OCI-LY3 (cell line): ENCODE measurements at regions not wholly inside any gene's neighbourhood (a gene's known extent, or its start where the extent isn't known, plus 50 kb on each side); places are given as distances from the start of the nearest gene placed in this dataset.

Experiments
- H2AFZ ChIP-seq: fragments of 200-600, 300-600 bp; shearing (Covaris generic); 2 replicates; pipeline ENCODE4 v1.6.0; 2014; ENCODE audit warnings: antibody characterized with exemption, low read depth, low read length
- H3K27ac ChIP-seq: fragments of 200-600, 300-600 bp; sonication (generic); 2 replicates; pipeline ENCODE4 v1.5.1; 2014; ENCODE audit warnings: mild to moderate bottlenecking, low read length, moderate library complexity, mixed read lengths
- H3K27me3 ChIP-seq: fragments of 200-600, 300-600 bp; sonication (generic); 2 replicates; pipeline ENCODE4 v1.6.1; 2014; ENCODE audit warnings: low read depth, low read length, mixed read lengths
- H3K36me3 ChIP-seq: fragments of 200-600, 300-600 bp; sonication (generic); replicated peaks from 2 replicates; pipeline ENCODE3; 2014; ENCODE audit warnings: low read depth, low read length, mixed read lengths
- H3K4me1 ChIP-seq: fragments of 300-600, 200-600 bp; sonication (generic); 2 replicates; pipeline ENCODE4 v1.6.1; 2014; ENCODE audit warnings: low read length, mixed read lengths
- H3K4me2 ChIP-seq: fragments of 200-600, 300-600 bp; sonication (generic); 2 replicates; pipeline ENCODE4 v1.6.1; 2014; ENCODE audit warnings: low read length, mixed read lengths
- H3K4me3 ChIP-seq: fragments of 300-600, 200-600 bp; sonication (generic); 2 replicates; pipeline ENCODE4 v1.5.1; 2014; ENCODE audit warnings: antibody characterized with exemption, mild to moderate bottlenecking, low read length, moderate library complexity
- H3K79me2 ChIP-seq: fragments of 300-600, 200-600 bp; shearing (Covaris generic); 2 replicates; pipeline ENCODE4 v1.6.1; 2014; ENCODE audit warnings: mild to moderate bottlenecking, low read length, mixed read lengths
- H3K9ac ChIP-seq: fragments of 300-600, 200-600 bp; shearing (Covaris generic); 2 replicates; pipeline ENCODE4 v1.6.0; 2014; ENCODE audit warnings: mild to moderate bottlenecking, low read length, moderate library complexity
- H3K9me3 ChIP-seq: fragments of 200-600, 300-600 bp; shearing (Covaris generic); 2 replicates; pipeline ENCODE4 v1.6.1; 2014; ENCODE audit warnings: low read length, mixed read lengths; ENCODE audit not compliant: insufficient read depth
- H4K20me1 ChIP-seq: fragments of 200-600, 300-600 bp; sonication (generic); 2 replicates; pipeline ENCODE4 v1.6.1; 2016; ENCODE audit warnings: low read length, mixed read lengths; ENCODE audit not compliant: insufficient read depth
- CTCF ChIP-seq: fragments of 200-600, 300-600 bp; sonication (generic); IDR thresholded peaks from 2 replicates; pipeline ENCODE4 v1.5.1; 2014; ENCODE audit warnings: antibody characterized with exemption, low read length, low read depth
- EZH2phosphoT487 ChIP-seq: fragments of 200-600 bp; shearing (Covaris generic); IDR thresholded peaks from 2 replicates; pipeline ENCODE4 v1.6.1; 2018; ENCODE audit warnings: antibody characterized with exemption, mixed run types, low read depth

- Histone ChIP-seq H3K9ac (no peak overlapping the region), H2AFZ (no peak overlapping the region), H3K79me2 (no peaks in the 10 kb centered on the region), H3K27ac (no peak overlapping the region), H3K36me3 (no peaks in the 10 kb centered on the region), H3K4me3 (no peak overlapping the region), H3K4me1 (no peaks in the 10 kb centered on the region; the same call in 1 of the 2 replicates), H4K20me1 (no peaks in the 10 kb centered on the region), H3K4me2 (no peak overlapping the region), H3K27me3 (peaks cover 32% of the 10 kb centered on the region), H3K9me3 (peaks cover 7% of the 10 kb centered on the region; the same call in 1 of the 2 replicates)
- no peak for TF ChIP-seq EZH2phosphoT487
- no peak for TF ChIP-seq CTCF
Observed at GRCh38 chr19:13712767-13713201, 51.5 kb upstream of the MRI1 start.

- Histone ChIP-seq H3K36me3 (no peaks in the 10 kb centered on the region), H3K27ac (no peak overlapping the region), H2AFZ (no peak overlapping the region), H3K4me1 (no peaks in the 10 kb centered on the region), H4K20me1 (no peaks in the 10 kb centered on the region), H3K27me3 (peaks cover 18% of the 10 kb centered on the region), H3K9ac (no peak overlapping the region), H3K79me2 (no peaks in the 10 kb centered on the region), H3K4me3 (no peak overlapping the region), H3K4me2 (no peak overlapping the region), H3K9me3 (no peaks in the 10 kb centered on the region)
- TF ChIP-seq CTCF = no peak
- no peak for TF ChIP-seq EZH2phosphoT487
Observed at GRCh38 chr19:13707915-13708314, 56.4 kb upstream of the MRI1 start.

GRCh38 chr19:13705928-13706447, 58.3 kb upstream of the MRI1 start:
- Histone ChIP-seq H4K20me1 (no peaks in the 10 kb centered on the region), H2AFZ (no peak overlapping the region), H3K36me3 (no peaks in the 10 kb centered on the region), H3K4me1 (no peaks in the 10 kb centered on the region), H3K9me3 (no peaks in the 10 kb centered on the region), H3K9ac (no peak overlapping the region), H3K27ac (no peak overlapping the region), H3K79me2 (no peaks in the 10 kb centered on the region), H3K4me2 (no peak overlapping the region), H3K27me3 (peaks cover 12% of the 10 kb centered on the region), H3K4me3 (no peak overlapping the region)
- TF ChIP-seq EZH2phosphoT487 = no peak
- no peak for TF ChIP-seq CTCF

GRCh38 chr19:13705201-13705600, 59.1 kb upstream of the MRI1 start:
- TF ChIP-seq EZH2phosphoT487 (no peak), CTCF (no peak)
- H3K4me3 ChIP-seq = no peak overlapping the region
- H2AFZ ChIP-seq = no peak overlapping the region
- H3K4me1 ChIP-seq = no peaks in the 10 kb centered on the region
- H3K9ac ChIP-seq = no peak overlapping the region
- H3K79me2 ChIP-seq = no peaks in the 10 kb centered on the region
- H3K27ac ChIP-seq = no peak overlapping the region
- H4K20me1 ChIP-seq = no peaks in the 10 kb centered on the region
- peaks cover 9% of the 10 kb centered on the region for H3K27me3 ChIP-seq
- no peak overlapping the region for H3K4me2 ChIP-seq
- H3K36me3 ChIP-seq = no peaks in the 10 kb centered on the region
- no peaks in the 10 kb centered on the region for H3K9me3 ChIP-seq
